HepG2 (cell line): ENCODE measurements at regions not wholly inside any gene's neighbourhood (a gene's known extent, or its start where the extent isn't known, plus 50 kb on each side); places are given as distances from the start of the nearest gene placed in this dataset.
"Not testable (repeated sequence)": the region's sequence is repeated elsewhere in the genome, so short reads cannot be mapped to it uniquely, and the experiment has no call there.

ENCODE experiments used
- ATAC-seq: fragments of 200-7000 bp; cut with Tn5 transposase; 3 replicates; pipeline ENCODE4 v1.9.1; 2020; ENCODE audit warnings: mild to moderate bottlenecking, moderate library complexity
- BruUV-seq: library from RNA; stranded (reverse); fragments of 400-500 nt; replicated peaks from 2 replicates; lab custom pipeline; 2021; lab: Mats Ljungman, UMichigan
- CTCF ChIA-PET: fragments of 300-600 bp; formaldehyde crosslinking; extraction: SDS; loops from one replicate; lab custom pipeline; 2021; ENCODE audit warnings: low total read pairs, inconsistent platforms, low intra/inter-chr PET ratio; lab: Yijun Ruan, JAX
- POLR2A ChIA-PET: fragments of 350-600 bp; sonication (Branson Sonifier 250); formaldehyde crosslinking; loops from one replicate; lab custom pipeline; 2020; ENCODE audit warnings: antibody characterized with exemption, inconsistent platforms; lab: Yijun Ruan, JAX
- DNase-seq: peaks from one replicate; pipeline ENCODE4 v3.0.0-alpha.2; 2015; ENCODE audit warnings: low spot score
- FAIRE-seq: peaks from 3 replicates; lab custom pipeline; 2011; peaks lifted over from hg19 to GRCh38; lab: Jason Lieb, UNC
- H2AFZ ChIP-seq: one replicate; pipeline ENCODE4 v1.6.1; 2011; ENCODE audit warnings: low read length, inconsistent platforms
- H3K27ac ChIP-seq: fragments of 300-600 bp; 3 replicates; pipeline ENCODE4 v1.8.0; 2011; ENCODE audit warnings: mixed run types, mild to moderate bottlenecking, mixed read lengths, low read length, inconsistent platforms; ENCODE audit not compliant: insufficient read depth; ENCODE audit errors: extremely low read length
- H3K27me3 ChIP-seq, 2 experiments: fragments of 200-600 bp in 1 of 2; 2 replicates in 1 of 2; 3 replicates in 1 of 2; pipeline versions ENCODE4 v1.6.0 to v1.8.0; 2011; ENCODE audit warnings: low read length in 2 of 2, mild to moderate bottlenecking in 2 of 2, moderate library complexity in 2 of 2, inconsistent platforms in 1 of 2; ENCODE audit not compliant: insufficient read depth in 2 of 2, control insufficient read depth in 1 of 2
- H3K36me3 ChIP-seq, 2 experiments: fragments of 200-600 bp in 1 of 2; replicated peaks in 1 of 2; 2 replicates in 1 of 2; 3 replicates in 1 of 2; pipeline versions ENCODE4 v1.5.1 to v1.8.0; 2011; ENCODE audit warnings: low read length in 2 of 2, inconsistent platforms in 1 of 2; ENCODE audit not compliant: insufficient read depth in 2 of 2, control insufficient read depth in 1 of 2
- H3K4me1 ChIP-seq: 2 replicates; pipeline ENCODE4 v1.5.1; 2012; ENCODE audit warnings: low read length, inconsistent platforms; ENCODE audit not compliant: insufficient read depth
- H3K4me2 ChIP-seq: 2 replicates; pipeline ENCODE4 v1.6.0; 2011; ENCODE audit warnings: low read depth, low read length, inconsistent platforms
- H3K4me3 ChIP-seq, 3 experiments: fragments of 200-600 bp in 1 of 3; sonication (generic), shearing (Covaris generic) in 1 of 3; replicated peaks in 1 of 3; 2 replicates each; pipeline ENCODE4 v1.5.1; 2011 to 2016; ENCODE audit warnings: low read length in 3 of 3, inconsistent platforms in 2 of 3, low read depth in 2 of 3, mild to moderate bottlenecking in 2 of 3, control low read depth in 1 of 3, mixed read lengths in 1 of 3; ENCODE audit not compliant: insufficient read depth in 1 of 3
- H3K79me2 ChIP-seq: one replicate; pipeline ENCODE4 v1.6.1; 2011; ENCODE audit warnings: low read length, inconsistent platforms; ENCODE audit not compliant: insufficient read depth
- H3K9ac ChIP-seq: 2 replicates; pipeline ENCODE4 v1.6.0; 2011; ENCODE audit warnings: mild to moderate bottlenecking, low read depth, low read length, inconsistent platforms; ENCODE audit not compliant: insufficient read depth
- H3K9me3 ChIP-seq: 2 replicates; pipeline ENCODE4 v1.5.1; 2012; ENCODE audit warnings: mild to moderate bottlenecking, low read length
- H4K20me1 ChIP-seq: 2 replicates; pipeline ENCODE4 v1.6.0; 2011; ENCODE audit warnings: inconsistent platforms, mild to moderate bottlenecking, low read length, moderate library complexity; ENCODE audit not compliant: insufficient read depth
- CENPT ChIP-seq: sonication (generic); formaldehyde crosslinking; IDR thresholded peaks from 2 replicates; pipeline ENCODE4 v1.8.0; 2022; ENCODE audit warnings: low read depth, mild to moderate bottlenecking, moderate library complexity, missing genetic modification reagents
- HNF4A ChIP-seq: sonication (generic); formaldehyde crosslinking; IDR thresholded peaks from 2 replicates; pipeline ENCODE4 v1.4.0; 2020; ENCODE audit warnings: missing genetic modification reagents
- KDM3A ChIP-seq: IDR thresholded peaks from 2 replicates; pipeline ENCODE4 v1.6.1; 2018; ENCODE audit warnings: low read depth, missing compliant biosample characterization
- LCORL ChIP-seq, 2 experiments: fragments of 450-650 bp in 1 of 2; sonication (generic) in 1 of 2; formaldehyde crosslinking in 1 of 2; IDR thresholded peaks; 2 replicates each; pipeline versions ENCODE4 v1.5.0 to v1.6.1; 2017 to 2020; ENCODE audit warnings: antibody characterized with exemption in 1 of 2, missing genetic modification reagents in 1 of 2
- PHF21A ChIP-seq: sonication (generic); formaldehyde crosslinking; IDR thresholded peaks from 2 replicates; pipeline ENCODE4 v1.5.0; 2020; ENCODE audit warnings: mild to moderate bottlenecking, missing genetic modification reagents
- SMARCE1 ChIP-seq: fragments of 450-650 bp; IDR thresholded peaks from 2 replicates; pipeline ENCODE4 v1.6.1; 2017; ENCODE audit warnings: borderline replicate concordance
- SMYD3 ChIP-seq: sonication (generic); formaldehyde crosslinking; IDR thresholded peaks from 2 replicates; pipeline ENCODE4 v1.8.1; 2023; ENCODE audit warnings: mild to moderate bottlenecking, missing genetic modification reagents
- ZBTB38 ChIP-seq: sonication (generic); formaldehyde crosslinking; IDR thresholded peaks from 2 replicates; pipeline ENCODE4 v1.5.1; 2020; ENCODE audit warnings: mild to moderate bottlenecking, missing genetic modification reagents
- ZNF446 ChIP-seq: sonication (generic); formaldehyde crosslinking; IDR thresholded peaks from 2 replicates; pipeline ENCODE4 v1.5.0; 2020; ENCODE audit warnings: mild to moderate bottlenecking, missing genetic modification reagents
- ZNF510 ChIP-seq: sonication (generic); formaldehyde crosslinking; IDR thresholded peaks from 2 replicates; pipeline ENCODE4 v1.4.0; 2020; ENCODE audit warnings: low read depth, mild to moderate bottlenecking, missing genetic modification reagents
- ZNF644 ChIP-seq: IDR thresholded peaks from 2 replicates; pipeline ENCODE4 v1.6.1; 2016; ENCODE audit warnings: low read depth
- ZNF709 ChIP-seq: sonication (generic); formaldehyde crosslinking; IDR thresholded peaks from 2 replicates; pipeline ENCODE4 v1.5.0; 2020; ENCODE audit warnings: mild to moderate bottlenecking, missing genetic modification reagents
- WGBS: methylation state at CpG from one replicate; pipeline ENCODE4 v1.1.6; 2017; ENCODE audit warnings: low lambda C conversion rate; 5-methylcytosine and 5-hydroxymethylcytosine counted together
- in situ Hi-C: cut with HindIII; loops from 2 replicates; pipeline ENCODE4 v1.10.0; 2017; ENCODE audit warnings: low pct_unique_long_range_greater_than_20kb; ENCODE audit not compliant: extremely low pct_ligation_motif_present
- intact Hi-C: fragments of 100-400 bp; cut with micrococcal nuclease; formaldehyde crosslinking; loops from one replicate; pipeline ENCODE4 v1.10.0; 2022; ENCODE audit not compliant: unreplicated experiment

DNA sequence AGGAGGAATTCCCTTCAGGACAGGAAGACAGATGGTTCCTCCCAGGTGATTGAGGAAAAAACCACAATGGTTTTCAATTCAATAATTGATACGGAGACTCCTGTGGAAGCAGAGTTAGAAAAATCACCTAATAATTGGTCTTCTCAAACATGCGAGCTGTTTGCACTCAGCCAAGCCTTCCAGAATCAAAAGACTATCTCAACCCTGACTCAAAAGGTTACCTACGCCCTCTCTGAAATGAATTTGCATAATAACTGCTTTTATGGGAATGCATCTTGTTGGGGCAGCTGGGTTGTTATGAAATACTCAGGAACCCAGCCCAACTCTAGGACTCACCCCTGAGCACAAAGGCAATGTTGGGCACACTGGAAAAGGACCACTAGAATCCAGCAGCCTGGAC lies 66.9 kb upstream of the ARSJ start:
- Histone ChIP-seq H3K4me3 (no peak overlapping the region), H3K27ac (no peak overlapping the region), H3K27me3 (no peaks in the 10 kb centered on the region), H3K9me3 (no peaks in the 10 kb centered on the region), H2AFZ (no peak overlapping the region), H3K4me1 (no peaks in the 10 kb centered on the region), H3K9ac (no peak overlapping the region), H3K79me2 (no peaks in the 10 kb centered on the region), H4K20me1 (no peaks in the 10 kb centered on the region), H3K36me3 (no peaks in the 10 kb centered on the region), H3K4me2 (no peak overlapping the region)
- in situ Hi-C loops (no loop called here), intact Hi-C loops (no loop called here)
- no peak for DNase-seq
- ChIA-PET CTCF (no interaction called here), POLR2A (no interaction called here)
- BruUV-seq: no TSS peak
- FAIRE-seq: no peak
- ATAC-seq: no peak
- TF ChIP-seq ZNF644: no peak
- TF ChIP-seq SMYD3 (CRISPR knock-in tag): no peak
- no peak for TF ChIP-seq ZNF709 (CRISPR knock-in tag)
- TF ChIP-seq PHF21A (CRISPR knock-in tag): no peak
- TF ChIP-seq ZNF446 (CRISPR knock-in tag): no peak
- TF ChIP-seq KDM3A: no peak
- no peak for TF ChIP-seq HNF4A (CRISPR knock-in tag)
- TF ChIP-seq ZBTB38 (CRISPR knock-in tag): no peak
- no peak for TF ChIP-seq ZNF510 (CRISPR knock-in tag)
- no peak for TF ChIP-seq LCORL (IDR thresholded peaks at IDR 0.05)
- TF ChIP-seq LCORL (CRISPR knock-in tag; IDR thresholded peaks at IDR 0.05): no peak
- TF ChIP-seq SMARCE1: no peak
- no peak for TF ChIP-seq CENPT (CRISPR knock-in tag)
- WGBS: 29% methylated on average over 3 of the region's 3 CpGs

- 10% methylated on average over 3 of the region's 3 CpGs for WGBS
- CTCF ChIA-PET, FAIRE-seq, H3K27me3 ChIP-seq, H3K4me1 ChIP-seq, H3K4me3 ChIP-seq, H4K20me1 ChIP-seq, ATAC-seq, H3K27ac ChIP-seq, H3K4me2 ChIP-seq, DNase-seq, H3K9ac ChIP-seq, POLR2A ChIA-PET, H3K9me3 ChIP-seq, H3K79me2 ChIP-seq, in situ Hi-C loops, BruUV-seq, H2AFZ ChIP-seq, H3K36me3 ChIP-seq, intact Hi-C loops: not testable (repeated sequence)
Observed at GRCh38 chr4:114048154-114048553, 68.7 kb upstream of the ARSJ start.
